Natural killer cell (primary cell): ENCODE measurements at regions not wholly inside any gene's neighbourhood (a gene's known extent, or its start where the extent isn't known, plus 50 kb on each side); places are given as distances from the start of the nearest gene placed in this dataset.

Experiments used
- ATAC-seq, 3 donors: fragments of 150-1000 bp in 2 of 3; fragments of 200-7000 bp in 1 of 3; cut with Tn5 transposase; 1 replicate in 1 of 3; 2 replicates in 2 of 3; pipeline ENCODE4 v1.10.0; 2021; ENCODE audit warnings: mild to moderate bottlenecking in 2 of 3, moderate library complexity in 2 of 3
- DNase-seq, 2 donors: peaks; one replicate each; pipeline versions ENCODE4 v3.0.0 to v3.0.0-alpha.2; 2013 to 2021; ENCODE audit warnings: mixed read lengths in 1 of 2
- H3K27ac ChIP-seq: one replicate; pipeline ENCODE4 v1.5.1; 2013; ENCODE audit warnings: mild to moderate bottlenecking, low read length
- H3K27me3 ChIP-seq: one replicate; pipeline ENCODE4 v1.6.1; 2013; ENCODE audit warnings: low read length; ENCODE audit not compliant: control insufficient read depth, insufficient read depth
- H3K36me3 ChIP-seq: one replicate; pipeline ENCODE4 v1.6.1; 2013; ENCODE audit warnings: low read length; ENCODE audit not compliant: control insufficient read depth, insufficient read depth
- H3K4me1 ChIP-seq: one replicate; pipeline ENCODE4 v1.6.1; 2013; ENCODE audit warnings: low read length; ENCODE audit not compliant: control insufficient read depth, insufficient read depth
- H3K4me3 ChIP-seq: one replicate; pipeline ENCODE4 v1.5.1; 2013; ENCODE audit warnings: low read length
- H3K9me3 ChIP-seq: one replicate; pipeline ENCODE4 v1.6.1; 2013; ENCODE audit warnings: low read length; ENCODE audit not compliant: control insufficient read depth, insufficient read depth
- H3K27ac Mint-ChIP-seq, 2 donors: one replicate each; pipeline ENCODE4 v1.8.0; 2022; ENCODE audit warnings: mild to moderate bottlenecking in 2 of 2, mixed read lengths in 2 of 2, moderate library complexity in 1 of 2
- H3K27me3 Mint-ChIP-seq, 2 donors: one replicate each; pipeline ENCODE4 v1.8.0; 2022; ENCODE audit warnings: low read depth in 2 of 2, mixed read lengths in 2 of 2
- H3K36me3 Mint-ChIP-seq: one replicate; pipeline ENCODE4 v1.8.0; 2022; ENCODE audit warnings: mixed read lengths
- H3K4me1 Mint-ChIP-seq, 2 donors: one replicate each; pipeline ENCODE4 v1.8.0; 2022; ENCODE audit warnings: mixed read lengths in 2 of 2
- H3K4me3 Mint-ChIP-seq: one replicate; pipeline ENCODE4 v1.8.0; 2022; ENCODE audit warnings: mild to moderate bottlenecking, moderate library complexity, mixed read lengths
- H3K9me3 Mint-ChIP-seq, 2 donors: one replicate each; pipeline ENCODE4 v1.8.0; 2022; ENCODE audit warnings: mixed read lengths in 2 of 2
- WGBS: methylation state at CpG from one replicate; pipeline ENCODE4 v1.1.7; 2013; ENCODE audit warnings: missing lambda C conversion rate; ENCODE audit not compliant: insufficient coverage; 5-methylcytosine and 5-hydroxymethylcytosine counted together
- intact Hi-C: fragments of 100-400 bp; cut with micrococcal nuclease; formaldehyde crosslinking; loops from one replicate; pipeline ENCODE4 v1.14.2; 2022
- TF ChIP-seq, protein P1 (sequence below): fragments of 200-600 bp; IDR thresholded peaks from one replicate; pipeline ENCODE4 v1.8.0; 2022; ENCODE audit warnings: antibody characterized with exemption

DNA sequence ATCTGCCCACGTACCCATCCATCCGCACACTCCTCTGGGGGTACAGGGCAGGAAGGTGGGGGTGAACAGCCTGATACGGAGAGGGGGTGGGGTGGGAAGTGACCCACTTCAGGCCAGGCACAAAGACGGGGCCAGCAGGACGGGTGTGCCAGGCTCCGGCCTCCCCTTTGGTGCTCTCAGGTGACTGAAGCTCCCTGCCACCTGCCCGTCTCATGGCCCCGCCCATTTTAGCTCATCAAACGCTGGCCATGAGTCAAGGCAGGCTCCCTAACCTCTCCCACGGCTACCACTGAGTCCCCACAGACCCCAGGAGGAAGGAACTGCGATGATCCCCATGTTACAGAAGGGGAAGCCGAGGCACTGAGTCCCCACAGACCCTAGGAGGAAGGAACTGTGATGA, 109.6 kb downstream of the CRYAA start:
- Mint-ChIP-seq H3K4me1 (no peaks in the 10 kb centered on the region), H3K36me3 (no peaks in the 10 kb centered on the region), H3K27ac (no peak overlapping the region), H3K9me3 (no peaks in the 10 kb centered on the region), H3K27me3 (peaks cover 10 to 14% of the 10 kb centered on the region in 2 donors), H3K4me3 (no peak overlapping the region)
- no peak for ATAC-seq
- H3K27ac ChIP-seq = no peak overlapping the region
- H3K36me3 ChIP-seq = no peaks in the 10 kb centered on the region
- no peaks in the 10 kb centered on the region for H3K4me1 ChIP-seq
- H3K4me3 ChIP-seq = no peak overlapping the region
- TF ChIP-seq, protein P1, sequence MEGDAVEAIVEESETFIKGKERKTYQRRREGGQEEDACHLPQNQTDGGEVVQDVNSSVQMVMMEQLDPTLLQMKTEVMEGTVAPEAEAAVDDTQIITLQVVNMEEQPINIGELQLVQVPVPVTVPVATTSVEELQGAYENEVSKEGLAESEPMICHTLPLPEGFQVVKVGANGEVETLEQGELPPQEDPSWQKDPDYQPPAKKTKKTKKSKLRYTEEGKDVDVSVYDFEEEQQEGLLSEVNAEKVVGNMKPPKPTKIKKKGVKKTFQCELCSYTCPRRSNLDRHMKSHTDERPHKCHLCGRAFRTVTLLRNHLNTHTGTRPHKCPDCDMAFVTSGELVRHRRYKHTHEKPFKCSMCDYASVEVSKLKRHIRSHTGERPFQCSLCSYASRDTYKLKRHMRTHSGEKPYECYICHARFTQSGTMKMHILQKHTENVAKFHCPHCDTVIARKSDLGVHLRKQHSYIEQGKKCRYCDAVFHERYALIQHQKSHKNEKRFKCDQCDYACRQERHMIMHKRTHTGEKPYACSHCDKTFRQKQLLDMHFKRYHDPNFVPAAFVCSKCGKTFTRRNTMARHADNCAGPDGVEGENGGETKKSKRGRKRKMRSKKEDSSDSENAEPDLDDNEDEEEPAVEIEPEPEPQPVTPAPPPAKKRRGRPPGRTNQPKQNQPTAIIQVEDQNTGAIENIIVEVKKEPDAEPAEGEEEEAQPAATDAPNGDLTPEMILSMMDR = no peak
- no peak for DNase-seq
- 62% methylated on average over 12 of the region's 12 CpGs for WGBS
- peaks cover 4% of the 10 kb centered on the region for H3K27me3 ChIP-seq
- intact Hi-C loops = no loop called here
- no peaks in the 10 kb centered on the region for H3K9me3 ChIP-seq

DNA sequence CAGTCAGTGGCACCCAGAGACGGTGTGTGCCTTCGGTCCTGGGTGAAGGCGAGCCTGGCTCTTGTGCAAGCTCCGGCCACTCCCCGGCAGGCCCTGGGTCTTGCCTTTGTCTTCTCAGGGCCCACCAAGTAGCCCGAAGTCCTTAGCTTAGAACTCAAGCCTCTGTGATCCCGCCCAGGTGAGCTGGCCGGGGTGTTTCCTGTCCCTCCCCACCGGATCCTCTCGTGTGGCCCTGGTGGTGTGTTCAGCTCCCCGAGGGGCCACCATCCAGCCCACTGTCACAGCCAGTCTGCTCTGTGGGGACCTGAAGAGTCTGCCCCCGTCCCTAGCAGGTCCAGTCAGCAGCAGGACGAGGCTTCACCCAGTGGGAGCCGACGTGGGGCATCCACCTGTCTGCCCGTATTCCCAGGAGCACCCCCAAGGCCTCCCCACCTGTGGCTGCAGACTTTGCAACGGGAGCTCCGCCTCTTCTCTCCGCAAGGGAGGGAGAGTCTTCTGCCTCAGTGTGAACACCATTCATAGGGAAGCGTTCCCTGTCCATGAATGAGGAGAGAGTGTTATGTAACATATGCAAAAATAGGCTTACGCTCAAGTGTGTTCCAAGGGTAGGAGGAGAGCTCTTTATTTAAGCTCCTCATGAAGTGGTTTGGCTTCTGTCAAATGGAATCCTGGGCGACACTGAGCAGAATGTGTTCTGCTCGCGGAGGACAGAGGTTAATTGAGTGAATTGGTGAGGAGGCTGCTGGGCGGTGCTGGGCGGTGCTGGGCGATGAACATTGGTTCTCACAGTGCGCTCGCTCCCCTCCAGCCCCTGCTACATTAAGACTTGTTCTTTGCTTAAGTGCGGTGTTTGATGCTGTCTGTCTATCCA, 108.9 kb downstream of the CRYAA start:
- Histone ChIP-seq H3K4me3 (no peak overlapping the region), H3K27me3 (peaks cover 4% of the 10 kb centered on the region), H3K36me3 (no peaks in the 10 kb centered on the region), H3K4me1 (no peaks in the 10 kb centered on the region), H3K27ac (no peak overlapping the region), H3K9me3 (no peaks in the 10 kb centered on the region)
- ATAC-seq (no peak), DNase-seq (no peak)
- TF ChIP-seq, protein P1 = no peak
- Mint-ChIP-seq H3K4me1 (no peaks in the 10 kb centered on the region), H3K4me3 (no peak overlapping the region), H3K9me3 (no peaks in the 10 kb centered on the region), H3K36me3 (no peaks in the 10 kb centered on the region), H3K27me3 (peaks cover 10 to 14% of the 10 kb centered on the region in 2 donors), H3K27ac (no peak overlapping the region)
- WGBS = 58% methylated on average over 30 of the region's 30 CpGs
- intact Hi-C loops = no loop called here

DNA sequence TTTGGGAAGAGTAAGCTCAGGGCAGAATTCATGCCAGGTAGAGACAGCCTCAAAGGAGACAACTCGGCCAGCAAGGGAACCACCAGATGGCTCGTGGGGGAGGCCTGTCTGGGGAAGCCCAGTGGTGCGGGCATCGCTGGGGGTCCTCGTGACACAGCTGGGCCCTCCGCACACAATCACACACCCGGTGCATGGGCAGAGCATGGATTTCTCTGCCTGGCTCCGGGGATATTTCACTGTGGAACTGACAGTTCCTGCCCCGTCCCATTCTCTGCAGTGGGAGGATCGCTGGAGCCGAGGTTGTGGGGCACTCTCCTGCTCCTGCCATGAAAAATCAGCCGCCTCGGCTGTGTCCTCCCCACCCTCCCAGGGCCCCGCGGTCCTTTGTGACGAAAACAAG, 108.0 kb downstream of the CRYAA start:
- H3K4me1 Mint-ChIP-seq = no peaks in the 10 kb centered on the region
- WGBS = 73% methylated on average over 16 of the region's 16 CpGs

More for the DNA sequence above, 108.0 kb downstream of the CRYAA start:
- Mint-ChIP-seq H3K9me3 (no peaks in the 10 kb centered on the region), H3K27ac (no peak overlapping the region), H3K27me3 (peaks cover 10 to 14% of the 10 kb centered on the region in 2 donors), H3K36me3 (no peaks in the 10 kb centered on the region), H3K4me3 (no peak overlapping the region)
- Histone ChIP-seq H3K4me1 (no peaks in the 10 kb centered on the region), H3K27me3 (peaks cover 4% of the 10 kb centered on the region), H3K9me3 (no peaks in the 10 kb centered on the region), H3K4me3 (no peak overlapping the region), H3K36me3 (no peaks in the 10 kb centered on the region), H3K27ac (no peak overlapping the region)
- intact Hi-C loops = no loop called here
- no peak for DNase-seq
- TF ChIP-seq, protein P1 = no peak
- no peak for ATAC-seq
